ENCODE measurements at regions not wholly inside any gene's neighbourhood (a gene's known extent, or its start where the extent isn't known, plus 50 kb on each side); places are given as distances from the start of the nearest gene placed in this dataset.
"Not testable (repeated sequence)": the region's sequence is repeated elsewhere in the genome, so short reads cannot be mapped to it uniquely, and the experiment has no call there.

- TF ChIP-seq CTCF (IDR thresholded peaks at IDR 0.05): no peak
- no peak for TF ChIP-seq ZFX (IDR thresholded peaks at IDR 0.05; ENCODE audit: borderline replicate concordance)
Measured at GRCh38 chr10:31668326-31668725, 260.3 kb downstream of the ARHGAP12 start.

GRCh38 chr10:31665764-31666279 is 262.8 kb downstream of the ARHGAP12 start:
- H3K27ac ChIP-seq: not testable (repeated sequence)

More at GRCh38 chr10:31668326-31668725, 260.3 kb downstream of the ARHGAP12 start:
- no peak overlapping the region for H3K27ac ChIP-seq

GRCh38 chr10:31664803-31665202 is 263.8 kb downstream of the ARHGAP12 start:
- TF ChIP-seq ZFX (IDR thresholded peaks at IDR 0.05; ENCODE audit: borderline replicate concordance): no peak
- TF ChIP-seq CTCF (IDR thresholded peaks at IDR 0.05): no peak

GRCh38 chr10:31664071-31664470 is 264.6 kb downstream of the ARHGAP12 start:
- H3K27ac ChIP-seq: not testable (repeated sequence)

More at GRCh38 chr10:31664803-31665202, 263.8 kb downstream of the ARHGAP12 start:
- H3K27ac ChIP-seq: no peak overlapping the region

- no peak overlapping the region for H3K27ac ChIP-seq
- TF ChIP-seq CTCF (IDR thresholded peaks at IDR 0.05) (no peak), ZFX (IDR thresholded peaks at IDR 0.05; ENCODE audit: borderline replicate concordance) (no peak)
Measured at GRCh38 chr10:31660300-31660699, 268.3 kb downstream of the ARHGAP12 start.

GRCh38 chr10:31659665-31660064 is 269.0 kb downstream of the ARHGAP12 start:
- no peak overlapping the region for H3K27ac ChIP-seq
- TF ChIP-seq CTCF (IDR thresholded peaks at IDR 0.05) (no peak), ZFX (IDR thresholded peaks at IDR 0.05; ENCODE audit: borderline replicate concordance) (no peak)

- no peak for TF ChIP-seq CTCF (IDR thresholded peaks at IDR 0.05)
- TF ChIP-seq ZFX (IDR thresholded peaks at IDR 0.05; ENCODE audit: borderline replicate concordance): no peak
- no peak overlapping the region for H3K27ac ChIP-seq
Measured at GRCh38 chr10:31657434-31657872, 271.2 kb downstream of the ARHGAP12 start.

- H3K27ac ChIP-seq: no peak overlapping the region
- TF ChIP-seq CTCF (IDR thresholded peaks at IDR 0.05) (no peak), ZFX (IDR thresholded peaks at IDR 0.05; ENCODE audit: borderline replicate concordance) (no peak)
Measured at GRCh38 chr10:31656851-31657433, 271.7 kb downstream of the ARHGAP12 start.
